ENCODE measurements at regions not wholly inside any gene's neighbourhood (a gene's known extent, or its start where the extent isn't known, plus 50 kb on each side); places are given as distances from the start of the nearest gene placed in this dataset.

GRCh38 chr19:16000024-16000663 lies 51.3 kb downstream of the OR10H4 start:
- H3K36me3 ChIP-seq, result no peaks in the 10 kb centered on the region
- TF ChIP-seq CTCF (IDR thresholded peaks at IDR 0.05; ENCODE audit: borderline replicate concordance), result no peak

GRCh38 chr19:16001481-16002312 lies 52.9 kb downstream of the OR10H4 start:
- Histone ChIP-seq H3K9me3 (replicated peaks) (peaks cover 4% of the 10 kb centered on the region), H3K36me3 (no peaks in the 10 kb centered on the region), H3K27me3 (ENCODE audit: low read depth) (peaks cover 6% of the 10 kb centered on the region), H3K4me1 (peaks cover 17% of the 10 kb centered on the region), H3K4me3 (peak overlapping the region; percentile 53), H3K27ac (replicated peaks) (peak overlapping the region; percentile 6)
- intact Hi-C loops (cut with micrococcal nuclease), result no loop called here
- DNase-seq, result no peak
- no peak for TF ChIP-seq CTCF (IDR thresholded peaks at IDR 0.05; ENCODE audit: borderline replicate concordance)

More at GRCh38 chr19:16000024-16000663, 51.3 kb downstream of the OR10H4 start:
- Histone ChIP-seq H3K27me3 (ENCODE audit: low read depth) (no peaks in the 10 kb centered on the region), H3K4me1 (peaks cover 17% of the 10 kb centered on the region), H3K9me3 (replicated peaks) (peaks cover 8% of the 10 kb centered on the region), H3K27ac (replicated peaks) (no peak overlapping the region), H3K4me3 (no peak overlapping the region)
- intact Hi-C loops (cut with micrococcal nuclease), result no loop called here
- DNase-seq, result no peak

GRCh38 chr19:16002406-16003384 lies 53.9 kb downstream of the OR10H4 start:
- Histone ChIP-seq H3K27me3 (ENCODE audit: low read depth) (peaks cover 6% of the 10 kb centered on the region), H3K4me3 (peak overlapping the region; percentile 53), H3K27ac (replicated peaks) (peak overlapping the region; percentile 6), H3K36me3 (no peaks in the 10 kb centered on the region), H3K9me3 (replicated peaks) (peaks cover 4% of the 10 kb centered on the region), H3K4me1 (peaks cover 17% of the 10 kb centered on the region)
- intact Hi-C loops (cut with micrococcal nuclease), result no loop called here
- DNase-seq, result no peak
- TF ChIP-seq CTCF (IDR thresholded peaks at IDR 0.05; ENCODE audit: borderline replicate concordance), result no peak

- intact Hi-C loops (cut with micrococcal nuclease), result no loop called here
- H3K27me3 ChIP-seq (ENCODE audit: low read depth), result peaks cover 6% of the 10 kb centered on the region
- no peak overlapping the region for H3K4me3 ChIP-seq
- DNase-seq, result no peak
- H3K27ac ChIP-seq (replicated peaks), result no peak overlapping the region
- H3K36me3 ChIP-seq, result no peaks in the 10 kb centered on the region
- H3K4me1 ChIP-seq, result peaks cover 17% of the 10 kb centered on the region
- TF ChIP-seq CTCF (IDR thresholded peaks at IDR 0.05; ENCODE audit: borderline replicate concordance), result no peak
- peaks cover 4% of the 10 kb centered on the region for H3K9me3 ChIP-seq (replicated peaks)
Measured at GRCh38 chr19:16003391-16003790, 54.6 kb downstream of the OR10H4 start.

GRCh38 chr19:16005925-16006324 lies 57.1 kb downstream of the OR10H4 start:
- H3K4me1 ChIP-seq, result peaks cover 17% of the 10 kb centered on the region
- peaks cover 4% of the 10 kb centered on the region for H3K9me3 ChIP-seq (replicated peaks)
- TF ChIP-seq CTCF (IDR thresholded peaks at IDR 0.05; ENCODE audit: borderline replicate concordance), result no peak
- no peaks in the 10 kb centered on the region for H3K36me3 ChIP-seq
- no peak for DNase-seq
- H3K27me3 ChIP-seq (ENCODE audit: low read depth), result peaks cover 6% of the 10 kb centered on the region
- no peak overlapping the region for H3K4me3 ChIP-seq
- H3K27ac ChIP-seq (replicated peaks), result no peak overlapping the region
- intact Hi-C loops (cut with micrococcal nuclease), result no loop called here

Data from left ventricle myocardium inferior (tissue), 1 donor.